ENCODE measurements at regions not wholly inside any gene's neighbourhood (a gene's known extent, or its start where the extent isn't known, plus 50 kb on each side); places are given as distances from the start of the nearest gene placed in this dataset.

GRCh38 chr12:108447168-108447832 is 67.8 kb upstream of the FICD start:
- TF ChIP-seq CTCF (IDR thresholded peaks at IDR 0.05 in 8 of 11, conservative IDR thresholded peaks at IDR 0.05 in 3 of 11): no peak
- TF ChIP-seq POLR2A (IDR thresholded peaks at IDR 0.05): no peak
- no peak for TF ChIP-seq POLR2AphosphoS5 (IDR thresholded peaks at IDR 0.05)

Measured in spleen (tissue), 7 donors.